ENCODE measurements at regions not wholly inside any gene's neighbourhood (a gene's known extent, or its start where the extent isn't known, plus 50 kb on each side); places are given as distances from the start of the nearest gene placed in this dataset.
"Not testable (repeated sequence)": the region's sequence is repeated elsewhere in the genome, so short reads cannot be mapped to it uniquely, and the experiment has no call there.

DNA sequence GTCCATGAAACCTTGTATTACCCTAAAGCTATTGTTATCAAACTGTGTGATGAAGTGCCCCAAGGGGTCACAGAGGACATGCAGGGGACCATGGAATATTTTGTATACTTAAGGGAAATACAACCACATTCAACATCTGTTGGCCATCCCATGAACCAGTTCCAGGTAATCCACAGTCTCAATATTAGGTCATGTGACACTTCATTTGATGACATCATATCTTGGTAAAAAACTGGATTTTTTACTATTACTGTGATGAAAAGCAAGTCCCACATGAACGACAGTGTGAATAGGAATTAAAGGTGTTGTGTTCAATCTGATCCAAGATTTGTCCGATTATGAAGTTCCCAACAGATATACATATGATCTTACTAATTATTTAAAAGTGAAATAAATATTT, 355.2 kb downstream of the IRS2 start:
- no peak for DNase-seq

DNA sequence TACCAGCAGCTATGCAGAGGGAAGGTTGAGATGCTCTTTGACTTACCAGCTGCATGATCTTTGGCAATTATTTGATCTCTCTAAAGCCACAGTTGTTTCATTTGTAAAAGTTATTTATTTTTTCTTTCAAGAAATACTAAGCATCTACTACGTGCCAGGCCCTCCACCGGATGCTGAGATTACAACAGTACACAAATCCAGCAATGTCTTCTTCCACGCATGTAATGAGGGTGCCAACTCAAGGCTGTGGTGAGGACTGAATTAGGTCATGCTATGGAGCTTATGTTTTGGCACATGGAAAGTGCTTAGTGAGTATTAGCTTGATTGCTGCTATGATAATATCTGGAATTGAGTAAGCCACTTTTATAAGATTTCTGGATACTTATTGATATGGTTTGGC, 358.2 kb downstream of the IRS2 start:
- no peak for DNase-seq

DNA sequence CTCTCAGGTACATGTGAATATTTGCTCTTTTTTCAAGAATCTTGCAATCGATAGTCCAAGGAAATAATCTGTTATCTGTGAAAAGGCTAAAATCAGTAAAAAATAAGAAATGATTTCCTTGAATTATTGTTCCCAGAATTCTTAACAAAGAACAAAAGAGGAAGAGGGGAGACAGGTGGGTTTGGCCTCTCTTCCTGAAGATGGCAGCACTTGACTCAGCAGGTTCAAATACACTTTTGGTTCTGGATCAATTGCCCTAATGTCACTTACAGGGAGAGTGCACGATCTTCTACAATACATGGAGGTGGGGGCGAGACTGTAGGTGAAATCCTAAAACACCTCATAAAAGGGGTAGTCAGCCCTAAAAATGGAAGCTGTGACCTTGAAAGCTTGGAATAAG, 358.7 kb downstream of the IRS2 start:
- no peak for DNase-seq

DNA sequence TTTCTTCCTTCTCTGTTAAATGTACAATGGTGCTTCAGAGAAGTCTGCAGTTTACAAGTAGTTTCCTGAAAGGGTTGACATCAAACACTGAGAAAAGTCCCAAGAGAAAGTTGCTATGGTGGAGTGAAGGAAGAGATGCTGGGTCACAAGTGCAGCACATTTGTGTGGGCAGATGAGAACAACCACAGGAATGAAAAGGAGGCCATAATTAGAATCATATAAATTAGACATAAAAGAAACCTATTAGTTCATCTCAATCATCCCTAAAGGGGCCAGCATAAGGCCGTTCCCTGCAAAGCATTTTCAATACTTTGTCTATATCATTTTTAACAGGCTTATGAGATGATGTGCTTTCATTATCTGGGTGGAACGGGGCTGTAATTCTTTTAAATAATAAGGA, 359.2 kb downstream of the IRS2 start:
- no peak for DNase-seq

DNA sequence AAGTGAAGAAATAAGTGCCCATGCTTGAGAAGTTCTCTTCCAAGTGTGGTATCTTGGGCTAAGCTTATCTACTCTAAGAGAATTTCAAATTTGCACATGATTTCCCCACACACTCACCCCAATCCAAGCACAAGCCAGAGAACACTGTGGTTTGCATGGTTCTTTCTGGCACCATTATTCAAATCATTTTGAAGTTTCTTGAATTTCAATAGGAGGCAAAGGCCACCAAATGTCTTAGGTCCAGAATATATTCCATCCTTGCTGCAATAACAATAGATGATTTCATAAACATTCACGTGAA, 359.7 kb downstream of the IRS2 start:
- DNase-seq = no peak

DNA sequence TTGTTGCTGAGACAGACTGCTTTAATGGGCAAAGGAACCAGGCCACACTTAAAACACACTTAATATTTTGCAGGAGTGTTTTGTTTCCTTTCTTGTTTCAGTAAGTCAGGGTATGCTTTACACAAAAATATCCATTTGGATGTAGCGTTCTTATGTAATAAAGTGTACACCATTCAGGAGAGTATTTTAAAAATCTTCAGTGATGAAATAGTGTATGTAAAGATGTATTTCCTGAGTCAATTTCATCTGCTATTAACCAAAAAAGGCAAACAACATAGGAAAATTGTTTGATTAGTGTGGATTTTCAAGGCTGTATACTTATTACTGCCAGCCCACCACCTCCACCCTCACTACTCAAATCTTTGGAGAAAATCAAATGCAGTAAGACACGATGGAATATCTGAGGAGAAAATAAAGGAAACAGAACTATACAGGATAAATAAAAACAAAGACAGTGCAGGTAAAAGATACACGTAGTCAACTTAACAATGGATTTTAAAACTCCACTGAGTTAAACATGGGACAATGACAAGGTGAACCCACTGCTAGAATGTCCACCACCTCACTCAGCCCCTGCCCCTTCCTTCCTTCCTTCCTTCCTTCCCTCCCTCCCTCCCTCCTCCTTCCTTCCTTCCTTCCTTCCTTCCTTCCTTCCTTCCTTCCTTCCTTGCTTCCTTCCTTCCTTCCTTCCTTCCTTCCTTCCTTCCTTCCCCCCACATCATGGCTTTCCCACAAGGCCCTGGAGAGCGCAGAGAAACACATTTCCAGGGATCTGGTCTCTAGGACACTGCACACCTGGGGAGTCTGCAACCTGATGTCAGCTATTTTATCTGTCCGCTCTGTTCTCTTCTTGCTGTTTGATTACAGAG, 360.3 kb downstream of the IRS2 start:
- no peak for DNase-seq

DNA sequence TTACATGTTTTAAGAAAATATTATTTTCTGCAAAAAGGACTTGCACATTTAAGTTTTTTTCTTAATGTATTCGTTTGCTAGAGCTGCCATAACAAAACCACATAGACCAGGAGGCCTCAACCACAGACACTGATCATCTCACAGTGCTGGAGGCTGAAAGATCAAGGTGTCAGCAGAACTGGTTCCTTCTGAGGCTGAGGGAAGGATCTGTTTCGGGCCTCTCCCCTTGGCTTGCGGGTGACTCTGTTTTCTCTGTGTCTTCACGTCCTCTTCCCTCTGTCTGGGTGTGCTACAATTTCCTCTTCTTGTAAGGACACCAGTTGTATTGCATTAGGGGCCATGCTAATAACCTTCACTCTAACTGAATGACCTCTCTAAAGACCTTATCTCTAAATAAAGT, 364.2 kb downstream of the IRS2 start:
- DNase-seq = no peak

DNA sequence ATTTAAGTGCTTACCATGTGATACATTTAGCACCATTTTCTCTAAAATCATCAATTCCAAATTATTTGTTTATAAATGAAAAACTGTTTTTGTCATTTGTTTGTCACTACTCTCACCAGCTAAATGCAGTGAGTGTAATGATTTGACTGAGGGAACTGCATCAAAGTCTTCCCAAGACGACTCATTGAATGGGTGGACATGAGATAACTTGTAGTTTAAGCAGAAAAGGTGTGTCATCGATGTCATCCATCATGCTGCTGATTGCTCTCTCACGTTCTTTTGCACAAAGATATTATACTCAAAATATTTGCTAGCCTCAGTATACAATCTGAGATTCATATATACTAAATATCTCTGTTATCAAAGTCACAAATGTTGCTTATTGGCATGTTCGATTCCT, 366.5 kb downstream of the IRS2 start:
- DNase-seq = no peak

DNA sequence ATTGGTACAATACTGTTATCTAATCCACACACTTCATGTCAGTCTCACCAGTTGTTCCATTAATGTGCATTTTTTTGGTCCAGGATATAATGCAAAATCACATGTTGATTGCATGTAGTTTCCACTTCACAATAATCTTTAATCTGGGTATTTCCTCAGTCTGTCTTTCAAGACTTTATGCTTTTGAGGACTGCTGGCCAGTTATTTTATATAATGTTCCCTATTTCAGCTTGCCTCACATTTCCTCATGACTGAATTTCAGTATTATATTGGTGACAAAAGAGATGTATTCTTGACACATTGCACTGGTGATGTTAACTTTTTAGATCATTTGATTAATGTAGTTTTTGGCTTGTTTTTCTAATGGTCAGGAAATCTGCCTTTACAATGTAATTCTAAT, 368.3 kb downstream of the IRS2 start:
- DNase-seq = no peak

DNA sequence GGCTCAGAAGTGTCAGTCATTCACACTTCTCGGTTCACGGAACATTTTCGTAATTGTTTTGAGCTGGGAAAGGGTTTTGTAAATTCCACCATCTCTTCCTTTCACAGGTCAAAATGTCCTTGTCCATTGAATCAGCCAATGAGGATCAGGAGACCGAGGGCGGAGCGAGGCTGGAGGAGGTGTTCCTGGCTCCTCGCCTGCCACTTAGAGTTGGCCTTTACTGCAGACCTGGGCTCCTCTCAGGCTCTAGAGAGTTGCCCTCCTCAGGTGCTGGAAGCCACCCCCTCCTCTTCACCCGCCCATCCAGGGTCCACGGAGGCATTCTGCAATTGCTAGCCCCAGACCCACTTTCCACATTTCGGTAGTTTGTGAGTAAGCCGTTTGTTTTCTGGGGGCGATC, 370.4 kb downstream of the IRS2 start:
- no peak for DNase-seq

DNA sequence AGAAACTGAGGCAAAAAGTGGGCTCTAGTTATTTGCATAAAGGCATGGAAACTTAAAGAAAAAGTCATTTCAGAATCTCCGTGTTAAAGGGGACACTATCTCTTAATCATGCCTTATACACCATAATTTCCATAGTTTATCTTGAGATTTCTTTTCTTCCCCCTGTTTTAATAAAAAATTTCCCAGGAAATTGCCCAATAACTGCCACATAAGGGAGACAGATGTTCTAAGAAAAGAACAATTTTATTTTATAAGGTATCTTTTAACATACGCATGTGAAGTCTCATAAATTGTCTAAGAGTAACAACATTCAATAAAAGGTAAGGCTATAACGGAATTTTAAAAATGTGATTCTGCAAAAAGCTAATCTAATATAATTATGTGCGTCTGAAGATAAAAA, 371.3 kb downstream of the IRS2 start:
- no peak for DNase-seq

DNA sequence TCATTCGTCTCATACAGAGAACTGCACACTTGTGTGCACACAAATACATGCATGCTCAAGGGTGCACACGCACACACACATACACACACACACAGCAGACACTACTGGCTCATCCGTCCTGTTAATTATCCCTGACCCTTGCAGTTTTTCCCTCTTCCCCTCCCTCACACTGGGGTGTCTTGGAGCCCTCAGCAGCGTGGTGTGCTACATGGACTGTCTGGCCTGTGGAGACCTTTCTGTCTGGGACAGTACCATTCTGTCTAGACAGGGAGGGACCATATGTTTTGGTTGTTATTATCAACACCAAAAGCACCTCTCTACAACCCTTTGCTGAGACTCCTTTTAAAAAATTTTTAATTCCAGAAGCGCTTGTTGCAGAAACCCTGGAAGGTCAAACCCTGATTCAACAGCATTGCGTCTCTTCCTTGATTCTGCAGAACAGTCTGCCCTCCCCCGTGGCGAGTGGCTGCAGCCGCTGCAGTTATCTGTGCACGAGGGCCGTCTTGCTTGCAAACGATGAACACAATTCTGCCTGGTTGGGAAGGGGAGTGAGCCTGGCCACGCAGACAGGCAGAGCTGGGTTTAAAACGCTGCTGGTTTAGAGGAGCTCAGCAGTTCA, 374.0 kb downstream of the IRS2 start:
- no peak for DNase-seq

DNA sequence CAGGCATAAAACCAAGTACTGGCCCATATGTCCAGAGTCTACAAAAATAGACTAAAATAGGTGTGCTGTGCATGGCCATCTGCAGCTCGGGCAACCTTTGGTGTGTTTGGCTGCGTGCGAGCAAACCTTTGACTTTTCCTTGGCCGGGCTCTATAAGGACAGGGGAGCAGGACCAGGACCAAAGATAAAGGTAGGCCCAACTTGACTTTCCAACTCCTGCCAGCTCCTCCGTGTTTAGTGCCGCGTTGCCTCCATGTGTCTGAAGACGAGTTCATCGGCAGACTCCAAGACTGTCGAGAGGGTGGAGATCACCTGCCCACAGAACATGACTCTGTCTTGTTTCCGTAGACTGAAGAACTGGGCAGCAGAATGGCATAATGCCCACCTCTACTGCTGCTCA, 375.5 kb downstream of the IRS2 start:
- no peak for DNase-seq

DNA sequence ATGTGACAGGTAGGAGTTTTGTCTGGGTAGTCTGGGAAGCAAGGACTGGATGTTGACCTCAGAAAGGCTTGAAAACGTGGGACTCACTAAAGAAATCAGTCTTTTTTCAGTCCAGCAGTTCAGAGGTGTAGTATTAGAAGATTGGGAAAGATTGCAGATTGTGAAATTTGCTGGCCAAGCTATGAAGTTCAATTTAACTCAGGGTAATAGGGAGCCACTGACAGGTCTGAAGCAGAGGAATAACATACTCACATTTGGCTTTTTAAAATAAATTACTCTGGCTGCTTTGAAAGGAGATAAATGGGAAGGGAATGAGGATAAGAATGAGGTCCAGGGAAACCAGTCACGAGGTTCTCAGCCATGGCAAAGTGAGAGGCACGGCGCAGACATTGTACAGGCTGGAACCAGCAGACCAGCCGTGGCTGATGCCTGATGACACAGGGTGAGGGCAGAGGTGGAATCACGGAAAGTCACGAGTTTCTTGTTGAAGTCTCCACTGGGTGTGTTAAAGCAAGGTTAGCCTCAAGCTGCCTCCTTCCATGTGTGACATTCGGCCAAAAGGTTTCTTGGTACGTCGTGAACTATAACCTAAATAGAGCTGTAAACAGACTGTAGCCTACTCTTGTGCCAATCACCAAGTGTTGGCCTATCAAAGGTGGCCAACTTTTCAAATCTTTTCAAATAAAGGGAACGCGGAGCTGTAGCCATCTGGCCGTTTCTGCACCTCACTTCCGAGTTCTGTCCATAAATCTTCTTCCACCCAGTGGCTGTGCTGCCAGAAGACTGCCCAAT, 377.6 kb downstream of the IRS2 start:
- no peak for DNase-seq

DNA sequence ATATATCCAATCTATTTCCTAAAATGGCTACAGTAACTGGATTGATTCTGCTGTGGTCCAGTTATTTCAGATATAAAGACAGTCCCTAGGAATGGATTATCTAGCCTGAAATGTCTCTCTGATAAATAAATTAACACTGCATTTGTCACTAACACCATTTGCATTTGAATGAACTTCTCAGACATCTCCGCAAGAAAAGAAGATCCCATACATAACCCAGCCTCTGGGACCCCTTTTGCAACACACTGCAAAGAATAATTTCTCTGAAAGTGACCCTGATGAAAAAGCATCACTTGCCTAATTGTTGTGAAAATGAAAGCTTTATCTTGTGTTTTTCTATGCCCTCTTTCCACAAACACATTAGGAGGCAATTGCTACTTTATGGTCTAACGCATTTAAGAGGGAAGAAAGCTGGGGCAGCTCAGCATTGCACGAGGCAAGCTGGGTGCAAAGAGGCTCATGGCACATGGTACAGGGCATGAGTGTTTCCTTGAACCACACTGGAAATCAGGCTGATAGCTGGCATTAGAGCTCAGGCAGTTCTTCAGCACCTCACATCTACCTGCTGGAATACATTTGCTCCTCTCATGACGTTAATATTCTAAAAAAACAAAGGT, 379.9 kb downstream of the IRS2 start:
- no peak for DNase-seq

DNA sequence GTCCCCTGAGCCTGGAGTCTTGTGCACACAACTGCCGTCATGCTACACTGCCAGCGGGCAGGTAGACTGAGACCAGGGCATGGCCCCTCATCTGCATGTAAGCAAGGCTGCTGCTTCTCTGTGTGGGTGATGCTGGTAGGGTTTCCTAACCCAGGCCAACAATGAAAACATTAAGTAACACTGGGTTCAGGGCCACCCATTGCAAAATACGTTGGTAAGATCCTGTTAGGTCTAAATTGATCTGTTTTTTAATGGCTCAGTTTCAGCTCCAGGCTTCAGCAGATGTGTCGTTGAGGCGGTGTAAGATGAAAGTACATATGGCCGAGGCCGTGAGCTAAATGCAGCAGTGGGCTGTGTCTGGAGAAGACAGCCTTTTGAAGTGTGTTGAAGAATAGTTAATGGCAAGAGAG, 383.4 kb downstream of the IRS2 start:
- DNase-seq = no peak

DNA sequence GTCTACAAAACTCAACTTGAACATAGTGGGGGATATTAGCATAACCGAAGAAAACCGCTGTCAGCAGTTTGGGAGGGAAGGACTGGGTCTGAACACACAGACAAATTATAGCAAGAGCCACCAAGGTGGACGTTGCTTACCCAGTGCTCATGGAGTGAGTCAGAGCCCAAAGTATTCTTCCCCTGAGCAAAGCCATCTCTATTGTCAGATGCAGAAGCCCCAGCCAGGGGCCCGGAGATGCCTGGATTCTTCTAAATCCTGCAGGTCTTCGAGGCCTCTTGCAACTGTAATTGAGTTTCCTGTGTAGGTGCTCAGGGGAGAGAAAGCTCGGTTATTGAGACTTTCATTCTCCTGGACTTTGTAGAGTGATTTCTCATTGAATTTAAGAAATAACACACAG, 384.5 kb downstream of the IRS2 start:
- DNase-seq = no peak

DNA sequence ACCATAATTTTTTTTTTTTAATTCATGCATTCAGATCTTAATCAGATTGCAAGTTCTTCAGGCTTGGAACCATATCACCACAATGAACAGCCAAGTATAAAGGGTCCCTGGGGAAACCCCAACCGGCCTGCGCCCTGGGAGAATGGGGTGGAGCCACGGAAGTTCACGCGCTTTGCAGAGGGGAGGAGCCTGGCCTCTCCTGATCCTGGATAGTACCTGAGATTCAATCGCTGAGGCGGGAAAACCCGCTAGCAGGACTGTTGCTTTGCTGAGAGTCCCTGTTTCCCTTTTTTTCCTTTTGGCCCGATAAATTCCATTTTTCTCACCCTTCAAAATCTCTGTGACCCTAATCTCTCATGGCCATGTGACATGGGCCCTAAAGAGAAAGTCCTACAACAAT, 385.1 kb downstream of the IRS2 start:
- DNase-seq = no peak

DNA sequence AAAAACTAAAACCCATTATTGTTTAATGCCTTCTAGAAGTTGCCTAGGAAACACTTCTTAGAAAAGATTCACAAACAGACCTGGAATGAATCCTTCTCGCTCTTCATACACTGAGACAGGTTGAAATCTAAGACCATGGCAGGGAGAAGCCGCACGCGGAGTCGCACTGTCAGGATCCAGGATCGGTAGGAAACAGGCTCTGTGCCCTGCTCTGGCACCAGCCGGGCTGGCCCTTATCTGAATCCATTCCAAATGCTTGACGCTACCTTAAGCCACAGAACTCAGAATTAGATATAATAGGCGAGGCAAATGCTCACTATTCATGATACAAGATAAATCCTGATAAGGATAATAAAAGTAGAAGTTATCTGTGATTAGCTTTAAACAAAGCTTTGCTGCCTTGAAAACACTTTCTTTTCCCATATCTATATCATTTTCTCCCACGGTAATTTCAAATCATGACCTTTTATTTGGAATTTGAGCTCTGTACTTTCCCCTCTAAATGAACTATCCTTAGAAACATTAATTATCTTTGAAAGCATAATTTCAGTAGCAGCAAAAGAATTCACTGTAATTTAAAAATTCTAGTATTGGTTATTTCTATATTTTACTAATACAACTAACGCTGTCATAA, 385.6 kb downstream of the IRS2 start:
- no peak for DNase-seq

DNA sequence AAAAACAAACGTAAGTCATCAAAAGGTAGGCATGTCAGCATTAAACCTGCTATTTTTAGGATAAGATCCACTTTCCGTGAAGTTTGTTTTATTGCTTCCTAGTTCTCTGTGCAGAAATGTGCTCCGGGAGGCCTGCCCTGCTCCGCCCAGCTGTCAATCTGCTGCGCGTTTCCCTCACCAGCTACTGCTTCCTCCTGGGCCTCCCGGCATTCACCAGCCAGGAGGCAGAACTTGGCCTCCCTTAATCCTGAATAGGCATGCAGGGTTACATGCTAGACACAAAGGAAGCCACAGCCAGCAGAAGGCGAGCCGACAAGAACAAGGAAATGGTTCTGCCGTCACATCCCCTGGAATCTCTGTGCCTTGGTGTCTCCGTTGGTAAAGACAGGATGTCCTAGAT, 386.2 kb downstream of the IRS2 start:
- no peak for DNase-seq

DNA sequence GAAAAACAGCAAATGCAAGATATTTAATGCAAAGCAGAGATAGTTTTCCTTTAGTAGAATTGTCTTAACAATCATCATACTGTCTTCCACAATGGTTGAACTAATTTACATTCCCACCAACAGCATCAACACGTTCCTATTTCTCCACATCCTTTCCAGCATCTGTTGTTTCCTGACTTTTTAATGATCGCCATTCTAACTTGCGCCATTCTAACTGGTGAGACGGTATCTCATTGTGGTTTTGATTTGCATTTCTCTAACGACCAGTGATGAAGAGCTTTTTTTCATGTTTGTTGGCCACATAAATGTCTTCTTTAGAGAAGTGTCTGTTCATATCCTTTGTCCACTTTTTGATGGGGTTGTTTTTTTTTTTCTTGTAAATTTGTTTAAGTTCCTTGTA, 388.3 kb downstream of the IRS2 start:
- DNase-seq = not testable (repeated sequence)

DNA sequence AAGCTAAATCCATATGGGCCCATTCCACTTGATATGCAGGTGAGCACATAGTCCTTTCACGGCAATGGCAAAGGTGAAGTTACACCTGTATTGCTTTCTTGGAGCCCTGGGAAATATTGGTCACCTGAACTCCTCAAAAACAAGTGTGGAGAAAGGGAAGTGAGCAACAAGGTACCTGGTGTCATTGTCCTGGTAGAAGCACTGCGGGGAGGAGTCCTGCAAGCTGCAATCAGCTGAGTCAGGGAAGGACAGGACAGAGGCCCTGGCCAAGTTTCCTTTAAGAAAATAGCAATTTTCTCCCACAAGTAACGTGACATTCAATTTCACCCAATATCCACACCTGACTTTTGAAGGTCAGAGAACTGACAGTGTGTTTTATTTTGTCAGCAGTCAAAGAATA, 389.1 kb downstream of the IRS2 start:
- DNase-seq = no peak

DNA sequence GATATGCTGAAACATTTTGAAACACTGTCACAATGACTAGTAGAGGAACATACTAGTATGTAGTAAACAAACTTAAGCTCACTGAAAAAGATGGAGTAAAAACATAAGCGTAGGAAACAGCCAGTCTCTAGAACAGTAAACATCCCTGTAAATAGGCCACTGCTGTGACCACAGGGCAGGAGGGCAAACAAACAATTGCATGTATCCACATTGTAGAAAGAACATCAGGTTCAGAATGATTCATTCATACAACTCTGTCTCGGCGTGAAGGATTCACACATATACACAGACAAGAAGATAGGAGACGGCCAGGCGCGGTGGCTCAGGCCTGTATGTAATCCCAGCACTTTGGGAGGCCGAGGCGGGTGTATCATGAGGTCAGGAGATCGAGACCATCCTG, 390.1 kb downstream of the IRS2 start:
- DNase-seq = no peak
